BLaER1 (cell line): ENCODE measurements at regions not wholly inside any gene's neighbourhood (a gene's known extent, or its start where the extent isn't known, plus 50 kb on each side); places are given as distances from the start of the nearest gene placed in this dataset.
A peak's percentile ranks its signal among the peaks of the same experiment; 100 is the strongest.

Experiments
- H3K27ac ChIP-seq: shearing (Covaris generic); formaldehyde crosslinking; 2 replicates; pipeline ENCODE4 v1.8.1; 2022
- H3K27me3 ChIP-seq: shearing (Covaris generic); formaldehyde crosslinking; 2 replicates; pipeline ENCODE4 v1.8.1; 2022
- H3K36me3 ChIP-seq: shearing (Covaris generic); formaldehyde crosslinking; 2 replicates; pipeline ENCODE4 v1.8.1; 2022
- H3K4me1 ChIP-seq: shearing (Covaris generic); formaldehyde crosslinking; 2 replicates; pipeline ENCODE4 v1.8.1; 2022
- H3K4me2 ChIP-seq: shearing (Covaris generic); formaldehyde crosslinking; 2 replicates; pipeline ENCODE4 v1.8.1; 2022
- H3K4me3 ChIP-seq: shearing (Covaris generic); formaldehyde crosslinking; 2 replicates; pipeline ENCODE4 v1.8.1; 2022
- H3K9ac ChIP-seq: shearing (Covaris generic); formaldehyde crosslinking; 2 replicates; pipeline ENCODE4 v1.8.1; 2022
- H3K9me3 ChIP-seq: shearing (Covaris generic); formaldehyde crosslinking; 2 replicates; pipeline ENCODE4 v1.8.1; 2022
- H4K20me1 ChIP-seq: shearing (Covaris generic); formaldehyde crosslinking; 2 replicates; pipeline ENCODE4 v1.8.1; 2022
- Cebpa-rat ChIP-seq: shearing (Covaris generic); IDR thresholded peaks from 2 replicates; pipeline ENCODE4 v1.8.1; 2022

DNA sequence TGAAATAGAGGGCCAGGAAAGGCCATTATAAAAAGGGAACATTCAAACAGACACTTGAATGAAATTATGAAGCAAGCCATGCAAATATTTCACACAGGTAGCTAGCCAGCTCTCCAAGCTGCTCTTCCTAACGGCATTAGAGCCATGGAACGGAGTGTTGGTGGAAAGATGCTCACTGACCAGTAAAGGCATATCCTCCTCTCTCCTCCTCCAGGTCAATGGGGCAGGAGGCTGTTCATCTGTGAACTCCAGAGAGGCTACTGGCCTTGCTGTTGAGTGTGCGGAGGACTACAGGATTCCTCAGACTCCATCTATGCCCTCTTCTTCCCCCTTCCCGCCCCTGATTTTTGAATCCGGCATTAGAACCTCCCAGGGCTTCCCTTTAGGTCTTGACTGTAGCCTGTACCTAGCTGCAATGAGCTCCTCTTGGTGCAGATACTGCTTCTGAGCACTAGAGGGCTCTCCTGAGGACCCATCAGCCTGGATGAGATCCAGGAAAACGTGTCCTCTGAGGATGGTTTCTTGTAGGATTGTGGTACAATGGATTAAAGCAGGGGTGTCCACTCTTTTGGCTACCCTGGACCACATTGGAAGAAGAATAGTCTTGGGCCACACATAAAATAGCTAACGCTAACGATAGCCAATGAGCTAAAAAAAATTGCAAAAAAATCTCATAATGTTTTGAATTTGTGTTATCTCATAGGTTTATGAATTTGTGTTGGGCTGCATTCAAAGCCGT lies 162.2 kb downstream of the SREK1 start:
- Histone ChIP-seq H3K4me3 (no peak overlapping the region), H3K27ac (no peak overlapping the region), H3K9ac (no peak overlapping the region), H3K4me2 (no peak overlapping the region; the same call in 1 of the 2 replicates), H4K20me1 (no peaks in the 10 kb centered on the region), H3K36me3 (no peaks in the 10 kb centered on the region), H3K4me1 (peaks cover 32% of the 10 kb centered on the region), H3K27me3 (no peaks in the 10 kb centered on the region), H3K9me3 (no peaks in the 10 kb centered on the region)
- TF ChIP-seq Cebpa-rat = no peak

GRCh38 chr5:66306844-66307315 lies 162.8 kb downstream of the SREK1 start:
- Histone ChIP-seq H3K4me1 (peaks cover 32% of the 10 kb centered on the region), H3K9ac (no peak overlapping the region), H4K20me1 (no peaks in the 10 kb centered on the region), H3K9me3 (no peaks in the 10 kb centered on the region), H3K27me3 (no peaks in the 10 kb centered on the region), H3K36me3 (no peaks in the 10 kb centered on the region), H3K4me2 (peak overlapping the region; percentile 20), H3K27ac (no peak overlapping the region), H3K4me3 (no peak overlapping the region)
- no peak for TF ChIP-seq Cebpa-rat

DNA sequence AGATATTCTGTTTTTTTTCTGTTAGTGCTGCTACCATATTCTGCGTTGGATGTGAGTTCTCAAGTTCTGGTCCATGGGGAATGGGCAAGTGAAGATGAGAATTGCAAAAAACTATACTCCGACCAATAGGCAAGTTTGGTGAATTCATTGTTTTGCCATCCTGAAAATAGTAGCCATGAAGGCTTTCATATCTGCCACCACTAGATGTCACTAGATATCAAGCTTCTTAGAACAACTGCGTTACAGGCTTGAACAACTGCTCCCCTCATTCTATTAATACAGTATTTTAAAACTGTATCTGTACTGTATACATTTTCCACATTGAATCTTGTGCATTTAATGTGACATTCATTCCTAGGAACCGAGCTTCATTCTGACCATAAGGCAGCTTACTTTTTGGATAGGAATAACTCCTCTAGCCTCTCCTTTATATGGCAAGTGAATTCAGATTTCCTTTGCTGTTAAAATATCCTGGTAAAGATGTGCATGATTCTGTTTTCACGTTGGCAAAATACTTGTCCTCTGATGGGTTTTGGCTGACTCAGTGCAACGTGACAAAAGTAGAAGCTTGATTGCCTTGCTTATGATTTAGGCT lies 163.6 kb downstream of the SREK1 start:
- no peak overlapping the region for H3K9ac ChIP-seq
- H3K4me1 ChIP-seq = peaks cover 25% of the 10 kb centered on the region
- H3K9me3 ChIP-seq = no peaks in the 10 kb centered on the region
- no peak overlapping the region; the same call in 1 of the 2 replicates for H3K4me2 ChIP-seq
- no peaks in the 10 kb centered on the region for H4K20me1 ChIP-seq
- no peak overlapping the region for H3K27ac ChIP-seq
- H3K36me3 ChIP-seq = no peaks in the 10 kb centered on the region
- TF ChIP-seq Cebpa-rat = no peak
- H3K4me3 ChIP-seq = no peak overlapping the region
- no peaks in the 10 kb centered on the region for H3K27me3 ChIP-seq

DNA sequence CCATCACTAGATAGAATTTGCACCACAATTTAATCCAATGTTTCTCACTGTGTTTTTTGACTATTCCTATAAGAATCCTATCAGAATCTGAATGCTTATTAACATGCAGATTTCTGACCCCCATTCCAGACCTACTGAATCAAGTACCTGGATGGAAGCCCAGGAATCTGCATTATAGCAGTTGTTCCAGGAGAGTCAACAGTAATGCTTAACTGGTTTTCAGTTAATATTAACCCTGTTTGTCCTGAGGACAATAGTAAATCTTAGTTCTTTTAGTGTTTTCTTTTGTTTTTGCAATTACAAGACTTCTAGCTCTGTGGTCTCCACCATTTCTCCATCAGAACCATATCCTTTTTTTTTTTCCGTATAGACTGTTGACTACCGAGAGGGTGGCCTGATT lies 168.2 kb downstream of the SREK1 start:
- no peak overlapping the region for H3K4me2 ChIP-seq
- no peak for TF ChIP-seq Cebpa-rat
- H3K27ac ChIP-seq = no peak overlapping the region
- H3K4me1 ChIP-seq = peaks cover 14% of the 10 kb centered on the region
- H3K27me3 ChIP-seq = no peaks in the 10 kb centered on the region
- no peak overlapping the region for H3K4me3 ChIP-seq
- H3K9ac ChIP-seq = no peak overlapping the region
- H4K20me1 ChIP-seq = no peaks in the 10 kb centered on the region
- H3K9me3 ChIP-seq = peaks cover 13% of the 10 kb centered on the region
- H3K36me3 ChIP-seq = no peaks in the 10 kb centered on the region

GRCh38 chr5:66315784-66316183 lies 171.7 kb downstream of the SREK1 start:
- peaks cover 13% of the 10 kb centered on the region for H3K9me3 ChIP-seq
- H3K4me2 ChIP-seq = no peak overlapping the region
- H3K27ac ChIP-seq = no peak overlapping the region
- no peak for TF ChIP-seq Cebpa-rat
- H3K4me1 ChIP-seq = no peaks in the 10 kb centered on the region
- no peak overlapping the region for H3K4me3 ChIP-seq
- no peaks in the 10 kb centered on the region for H3K27me3 ChIP-seq
- no peaks in the 10 kb centered on the region for H4K20me1 ChIP-seq
- no peak overlapping the region for H3K9ac ChIP-seq
- H3K36me3 ChIP-seq = no peaks in the 10 kb centered on the region

DNA sequence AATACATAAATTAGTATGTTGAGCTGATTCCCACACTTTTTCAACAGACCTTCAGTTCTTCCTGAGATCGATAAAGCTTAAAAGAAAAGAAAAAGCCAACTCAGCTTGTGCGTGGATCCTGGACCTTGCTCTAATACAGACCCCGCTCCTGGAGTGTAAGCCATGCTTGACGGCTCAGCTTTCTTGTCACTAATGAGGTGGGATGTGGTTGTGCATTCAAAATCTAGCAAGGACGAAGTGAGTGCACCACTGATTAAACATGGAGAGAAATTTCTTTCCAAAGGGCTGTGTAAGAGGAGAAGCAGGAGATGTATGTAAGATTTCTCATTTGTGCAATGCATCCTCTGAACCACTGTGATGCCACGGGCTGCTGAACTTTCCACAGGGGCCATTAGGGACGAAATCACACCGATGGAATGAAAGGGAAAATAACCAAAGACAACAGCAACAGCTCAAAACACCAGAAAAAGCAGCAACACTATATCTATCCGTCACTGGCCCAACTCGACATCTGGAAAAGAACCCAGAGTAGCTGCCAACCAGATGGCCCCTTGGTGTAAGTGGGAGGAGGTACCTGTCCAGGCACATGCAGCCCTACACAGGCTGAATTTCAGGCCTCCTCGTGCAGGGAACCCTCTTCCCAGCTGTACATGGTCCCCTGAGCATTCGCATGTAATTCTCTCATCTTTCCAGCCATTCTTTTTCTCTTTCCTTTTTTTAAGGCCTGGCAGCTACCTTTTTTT lies 178.9 kb downstream of the SREK1 start:
- TF ChIP-seq Cebpa-rat = no peak
- Histone ChIP-seq H3K4me3 (no peak overlapping the region), H3K27me3 (no peaks in the 10 kb centered on the region), H3K4me2 (no peak overlapping the region), H3K27ac (no peak overlapping the region), H3K9me3 (no peaks in the 10 kb centered on the region), H3K36me3 (no peaks in the 10 kb centered on the region), H3K9ac (no peak overlapping the region), H3K4me1 (no peaks in the 10 kb centered on the region), H4K20me1 (no peaks in the 10 kb centered on the region)

- no peak overlapping the region for H3K4me2 ChIP-seq
- no peaks in the 10 kb centered on the region for H3K27me3 ChIP-seq
- H3K36me3 ChIP-seq = no peaks in the 10 kb centered on the region
- no peak overlapping the region for H3K9ac ChIP-seq
- H4K20me1 ChIP-seq = no peaks in the 10 kb centered on the region
- no peaks in the 10 kb centered on the region for H3K9me3 ChIP-seq
- H3K4me1 ChIP-seq = no peaks in the 10 kb centered on the region
- no peak overlapping the region for H3K4me3 ChIP-seq
- TF ChIP-seq Cebpa-rat = no peak
- no peak overlapping the region for H3K27ac ChIP-seq
These were observed 179.4 kb downstream of the SREK1 start for GRCh38 chr5:66323529-66323895.

- Histone ChIP-seq H3K9ac (no peak overlapping the region), H4K20me1 (no peaks in the 10 kb centered on the region), H3K4me1 (no peaks in the 10 kb centered on the region), H3K27ac (no peak overlapping the region), H3K36me3 (no peaks in the 10 kb centered on the region), H3K4me3 (no peak overlapping the region), H3K9me3 (no peaks in the 10 kb centered on the region), H3K27me3 (no peaks in the 10 kb centered on the region), H3K4me2 (no peak overlapping the region)
- TF ChIP-seq Cebpa-rat = no peak
These were observed 180.3 kb downstream of the SREK1 start for GRCh38 chr5:66324357-66324756.

DNA sequence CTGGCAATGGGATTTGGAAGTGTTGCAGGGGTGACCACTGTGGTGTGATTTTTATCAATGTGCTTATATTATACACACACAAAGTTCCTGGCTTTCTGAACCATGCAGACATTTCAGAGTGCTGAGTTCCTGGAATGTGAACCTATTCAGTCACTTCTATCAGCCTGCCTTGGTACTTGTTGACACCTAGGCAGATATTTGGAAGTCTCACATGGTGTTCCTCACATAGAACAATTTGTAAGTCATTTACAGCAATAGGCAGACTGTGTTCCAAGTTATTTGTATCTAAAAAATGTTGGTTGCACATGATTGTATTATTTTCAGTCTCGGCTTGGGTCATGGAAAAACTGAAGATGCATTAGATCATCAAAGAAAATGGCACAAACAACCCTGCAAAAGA lies 182.2 kb downstream of the SREK1 start:
- no peak overlapping the region for H3K27ac ChIP-seq
- no peaks in the 10 kb centered on the region for H3K36me3 ChIP-seq
- no peaks in the 10 kb centered on the region for H4K20me1 ChIP-seq
- H3K9me3 ChIP-seq = 0 out of 2 replicates have a peak, but pooled peaks cover 6% of the 10 kb centered on the region
- no peak overlapping the region for H3K9ac ChIP-seq
- no peaks in the 10 kb centered on the region for H3K27me3 ChIP-seq
- no peak overlapping the region for H3K4me2 ChIP-seq
- TF ChIP-seq Cebpa-rat = no peak
- no peaks in the 10 kb centered on the region for H3K4me1 ChIP-seq
- H3K4me3 ChIP-seq = no peak overlapping the region

DNA sequence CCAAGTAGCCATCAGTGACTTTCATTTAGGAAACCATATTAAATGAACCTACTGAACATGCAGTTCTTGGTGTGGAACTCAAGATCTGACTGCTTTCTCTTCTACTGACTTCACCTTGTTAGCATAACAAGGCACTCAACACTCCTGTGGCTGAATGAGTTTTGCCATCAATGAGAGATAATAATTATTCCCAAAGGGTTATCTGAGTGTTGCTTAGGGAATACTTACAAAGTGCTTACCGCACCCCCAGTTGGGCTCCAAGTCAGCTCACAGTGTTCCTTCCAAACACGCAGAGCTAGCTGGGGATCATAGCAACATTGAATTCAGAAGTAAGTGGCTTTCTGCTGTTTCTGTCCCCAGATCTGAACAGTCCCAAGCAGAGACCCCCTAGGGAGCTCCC lies 182.9 kb downstream of the SREK1 start:
- no peaks in the 10 kb centered on the region for H3K27me3 ChIP-seq
- H3K4me3 ChIP-seq = no peak overlapping the region
- no peak overlapping the region for H3K4me2 ChIP-seq
- no peak overlapping the region for H3K9ac ChIP-seq
- 0 out of 2 replicates have a peak, but pooled peaks cover 6% of the 10 kb centered on the region for H3K9me3 ChIP-seq
- no peak for TF ChIP-seq Cebpa-rat
- H3K4me1 ChIP-seq = no peaks in the 10 kb centered on the region
- H3K27ac ChIP-seq = no peak overlapping the region
- no peaks in the 10 kb centered on the region for H3K36me3 ChIP-seq
- no peaks in the 10 kb centered on the region for H4K20me1 ChIP-seq
